ENCODE measurements at regions not wholly inside any gene's neighbourhood (a gene's known extent, or its start where the extent isn't known, plus 50 kb on each side); places are given as distances from the start of the nearest gene placed in this dataset.

- DNase-seq, result no peak
- WGBS (ENCODE audit: insufficient coverage), result 96% methylated on average over 7 of the region's 12 CpGs
- H3K4me3 ChIP-seq (replicated peaks in 1 of 3; ENCODE audit: low read depth in 2 of 3, low read length in 3 of 3), result no peak overlapping the region
- no peak overlapping the region for H3K9ac ChIP-seq (ENCODE audit: insufficient read depth, low read length, poor library complexity, severe bottlenecking)
- H2AFZ ChIP-seq (ENCODE audit: insufficient read depth, low read depth, low read length, poor library complexity, severe bottlenecking), result no peak overlapping the region
- Mint-ChIP-seq H3K9me3 (peaks cover 0 to 6% (median 2%) of the 10 kb centered on the region in 7 donors), H3K27ac (no peak overlapping the region), H3K27me3 (ENCODE audit: low read depth in 3 of 3) (peaks cover 0 to 4% (median 1%) of the 10 kb centered on the region in 3 donors), H3K4me3 (no peak overlapping the region), H3K36me3 (no peaks in the 10 kb centered on the region), H3K4me1 (no peaks in the 10 kb centered on the region)
- H3K4me2 ChIP-seq (replicated peaks; ENCODE audit: extremely low read depth, low read length, poor library complexity, severe bottlenecking), result no peak overlapping the region
- no peaks in the 10 kb centered on the region for H3K9me3 ChIP-seq (replicated peaks in 1 of 2; ENCODE audit: control insufficient read depth in 1 of 2, insufficient read depth in 1 of 2, low read length in 2 of 2)
- H3K79me2 ChIP-seq (ENCODE audit: insufficient read depth, low read length), result no peaks in the 10 kb centered on the region
- no peaks in the 10 kb centered on the region for H3K36me3 ChIP-seq (replicated peaks in 1 of 2; ENCODE audit: control insufficient read depth in 1 of 2, insufficient read depth in 2 of 2, low read length in 2 of 2)
- no peaks in the 10 kb centered on the region for H3K27me3 ChIP-seq (ENCODE audit: control insufficient read depth in 2 of 2, insufficient read depth in 2 of 2, low read length in 2 of 2)
- intact Hi-C loops (cut with micrococcal nuclease), result no loop called here
- H3K27ac ChIP-seq (ENCODE audit: low read depth in 1 of 2, low read length in 2 of 2), result no peak overlapping the region
- no peaks in the 10 kb centered on the region for H3K4me1 ChIP-seq (ENCODE audit: control insufficient read depth in 1 of 2, insufficient read depth in 2 of 2, low read length in 2 of 2)
- no peaks in the 10 kb centered on the region for H4K20me1 ChIP-seq (ENCODE audit: insufficient read depth, low read length)
- TF ChIP-seq CTCF (IDR thresholded peaks at IDR 0.05), result no peak
Measured at GRCh38 chr13:99829593-99830239, 141.9 kb downstream of the ZIC5 start.

- Mint-ChIP-seq H3K4me1 (no peaks in the 10 kb centered on the region), H3K36me3 (no peaks in the 10 kb centered on the region), H3K4me3 (no peak overlapping the region), H3K27ac (no peak overlapping the region), H3K9me3 (peaks cover 0 to 6% (median 2%) of the 10 kb centered on the region in 7 donors), H3K27me3 (ENCODE audit: low read depth in 3 of 3) (peaks cover 0 to 4% (median 1%) of the 10 kb centered on the region in 3 donors)
- H3K4me1 ChIP-seq (ENCODE audit: control insufficient read depth in 1 of 2, insufficient read depth in 2 of 2, low read length in 2 of 2), result no peaks in the 10 kb centered on the region
- H3K4me2 ChIP-seq (replicated peaks; ENCODE audit: extremely low read depth, low read length, poor library complexity, severe bottlenecking), result no peak overlapping the region
- no peak for DNase-seq
- H3K36me3 ChIP-seq (replicated peaks in 1 of 2; ENCODE audit: control insufficient read depth in 1 of 2, insufficient read depth in 2 of 2, low read length in 2 of 2), result no peaks in the 10 kb centered on the region
- H3K79me2 ChIP-seq (ENCODE audit: insufficient read depth, low read length), result no peaks in the 10 kb centered on the region
- no peak overlapping the region for H3K27ac ChIP-seq (ENCODE audit: low read depth in 1 of 2, low read length in 2 of 2)
- WGBS (ENCODE audit: insufficient coverage), result 93% methylated on average over 5 of the region's 5 CpGs
- no peaks in the 10 kb centered on the region for H3K9me3 ChIP-seq (replicated peaks in 1 of 2; ENCODE audit: control insufficient read depth in 1 of 2, insufficient read depth in 1 of 2, low read length in 2 of 2)
- intact Hi-C loops (cut with micrococcal nuclease), result no loop called here
- H3K27me3 ChIP-seq (ENCODE audit: control insufficient read depth in 2 of 2, insufficient read depth in 2 of 2, low read length in 2 of 2), result no peaks in the 10 kb centered on the region
- H3K4me3 ChIP-seq (replicated peaks in 1 of 3; ENCODE audit: low read depth in 2 of 3, low read length in 3 of 3), result no peak overlapping the region
- TF ChIP-seq CTCF (IDR thresholded peaks at IDR 0.05), result no peak
- H4K20me1 ChIP-seq (ENCODE audit: insufficient read depth, low read length), result no peaks in the 10 kb centered on the region
- no peak overlapping the region for H2AFZ ChIP-seq (ENCODE audit: insufficient read depth, low read depth, low read length, poor library complexity, severe bottlenecking)
- no peak overlapping the region for H3K9ac ChIP-seq (ENCODE audit: insufficient read depth, low read length, poor library complexity, severe bottlenecking)
Measured at GRCh38 chr13:99829161-99829560, 142.4 kb downstream of the ZIC5 start.
